SU-DHL-6 (cell line): ENCODE measurements at regions not wholly inside any gene's neighbourhood (a gene's known extent, or its start where the extent isn't known, plus 50 kb on each side); places are given as distances from the start of the nearest gene placed in this dataset.

ENCODE experiments used
- EZH2phosphoT487 ChIP-seq: fragments of 200-600 bp; sonication (generic), shearing (Covaris generic); conservative IDR thresholded peaks from 2 replicates; pipeline ENCODE4 v1.6.1; 2018; ENCODE audit warnings: mild to moderate bottlenecking, antibody characterized with exemption, low read length, moderate library complexity, mixed read lengths
- TF ChIP-seq, protein P1 (sequence below): fragments of 200-600 bp; sonication (generic); IDR thresholded peaks from one replicate; pipeline ENCODE4 v1.5.1; 2017; ENCODE audit warnings: antibody characterized with exemption, mild to moderate bottlenecking, low read length, moderate library complexity; ENCODE audit not compliant: insufficient read depth, poor library complexity, severe bottlenecking

DNA sequence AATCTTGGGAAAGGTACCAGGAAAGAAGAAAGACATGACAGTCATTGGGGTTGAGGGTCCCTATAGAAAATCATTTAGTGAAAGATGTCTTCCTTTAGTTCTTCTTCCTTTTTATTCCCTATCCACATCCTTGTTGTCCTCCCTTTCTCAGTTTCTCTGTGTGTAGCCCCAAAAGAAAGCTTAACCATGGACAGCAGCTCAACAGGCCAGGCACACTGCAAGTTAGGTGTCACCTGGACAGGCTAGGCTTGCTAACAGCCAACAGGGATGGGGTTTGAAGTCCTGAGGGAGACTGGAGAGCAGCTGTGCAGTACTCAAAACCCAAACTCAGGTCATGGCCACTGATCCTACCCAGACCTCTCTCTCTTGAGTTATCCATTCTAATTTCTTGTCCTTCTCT, 543.1 kb downstream of the TUSC7 start:
- TF ChIP-seq, protein P1, sequence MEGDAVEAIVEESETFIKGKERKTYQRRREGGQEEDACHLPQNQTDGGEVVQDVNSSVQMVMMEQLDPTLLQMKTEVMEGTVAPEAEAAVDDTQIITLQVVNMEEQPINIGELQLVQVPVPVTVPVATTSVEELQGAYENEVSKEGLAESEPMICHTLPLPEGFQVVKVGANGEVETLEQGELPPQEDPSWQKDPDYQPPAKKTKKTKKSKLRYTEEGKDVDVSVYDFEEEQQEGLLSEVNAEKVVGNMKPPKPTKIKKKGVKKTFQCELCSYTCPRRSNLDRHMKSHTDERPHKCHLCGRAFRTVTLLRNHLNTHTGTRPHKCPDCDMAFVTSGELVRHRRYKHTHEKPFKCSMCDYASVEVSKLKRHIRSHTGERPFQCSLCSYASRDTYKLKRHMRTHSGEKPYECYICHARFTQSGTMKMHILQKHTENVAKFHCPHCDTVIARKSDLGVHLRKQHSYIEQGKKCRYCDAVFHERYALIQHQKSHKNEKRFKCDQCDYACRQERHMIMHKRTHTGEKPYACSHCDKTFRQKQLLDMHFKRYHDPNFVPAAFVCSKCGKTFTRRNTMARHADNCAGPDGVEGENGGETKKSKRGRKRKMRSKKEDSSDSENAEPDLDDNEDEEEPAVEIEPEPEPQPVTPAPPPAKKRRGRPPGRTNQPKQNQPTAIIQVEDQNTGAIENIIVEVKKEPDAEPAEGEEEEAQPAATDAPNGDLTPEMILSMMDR, result no peak
- no peak for TF ChIP-seq EZH2phosphoT487
